ENCODE measurements at regions not wholly inside any gene's neighbourhood (a gene's known extent, or its start where the extent isn't known, plus 50 kb on each side); places are given as distances from the start of the nearest gene placed in this dataset.

DNA sequence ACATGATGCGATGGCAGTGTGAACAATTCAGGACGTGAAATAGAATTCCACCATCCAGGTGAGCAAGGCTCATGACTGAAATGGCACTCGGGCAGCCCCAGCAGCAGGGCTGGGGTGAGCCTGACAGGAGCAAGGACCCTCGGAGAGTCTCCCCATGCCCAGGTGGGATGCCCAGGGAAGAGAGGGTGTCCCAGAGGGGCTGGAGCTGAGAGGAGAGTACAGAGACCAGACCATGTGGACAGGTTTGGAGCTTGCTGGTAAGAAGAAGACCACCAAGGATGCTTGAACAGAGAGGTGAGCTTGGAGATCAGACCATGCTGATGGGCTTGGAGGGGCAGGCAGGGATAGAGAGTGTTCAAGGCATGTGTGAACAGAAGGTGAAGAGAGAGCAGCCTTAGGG is 83.3 kb downstream of the RAMP3 start:
- TF ChIP-seq, protein P1, sequence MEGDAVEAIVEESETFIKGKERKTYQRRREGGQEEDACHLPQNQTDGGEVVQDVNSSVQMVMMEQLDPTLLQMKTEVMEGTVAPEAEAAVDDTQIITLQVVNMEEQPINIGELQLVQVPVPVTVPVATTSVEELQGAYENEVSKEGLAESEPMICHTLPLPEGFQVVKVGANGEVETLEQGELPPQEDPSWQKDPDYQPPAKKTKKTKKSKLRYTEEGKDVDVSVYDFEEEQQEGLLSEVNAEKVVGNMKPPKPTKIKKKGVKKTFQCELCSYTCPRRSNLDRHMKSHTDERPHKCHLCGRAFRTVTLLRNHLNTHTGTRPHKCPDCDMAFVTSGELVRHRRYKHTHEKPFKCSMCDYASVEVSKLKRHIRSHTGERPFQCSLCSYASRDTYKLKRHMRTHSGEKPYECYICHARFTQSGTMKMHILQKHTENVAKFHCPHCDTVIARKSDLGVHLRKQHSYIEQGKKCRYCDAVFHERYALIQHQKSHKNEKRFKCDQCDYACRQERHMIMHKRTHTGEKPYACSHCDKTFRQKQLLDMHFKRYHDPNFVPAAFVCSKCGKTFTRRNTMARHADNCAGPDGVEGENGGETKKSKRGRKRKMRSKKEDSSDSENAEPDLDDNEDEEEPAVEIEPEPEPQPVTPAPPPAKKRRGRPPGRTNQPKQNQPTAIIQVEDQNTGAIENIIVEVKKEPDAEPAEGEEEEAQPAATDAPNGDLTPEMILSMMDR (IDR thresholded peaks at IDR 0.05; ENCODE audit: low read depth, low read length): no peak
- DNase-seq (ENCODE audit: low read depth, low spot score): no peak
- no peak overlapping the region for H3K4me3 ChIP-seq (ENCODE audit: low read depth, low read length)
- in situ Hi-C loops (cut with HindIII; ENCODE audit: low sequenced_read_pairs): no loop called here

GRCh38 chr7:45241339-45242109 is 83.9 kb downstream of the RAMP3 start:
- no peak overlapping the region for H3K4me3 ChIP-seq (ENCODE audit: low read depth, low read length)
- TF ChIP-seq, protein P1 (IDR thresholded peaks at IDR 0.05; ENCODE audit: low read depth, low read length): no peak
- in situ Hi-C loops (cut with HindIII; ENCODE audit: low sequenced_read_pairs): no loop called here
- no peak for DNase-seq (ENCODE audit: low read depth, low spot score)

DNA sequence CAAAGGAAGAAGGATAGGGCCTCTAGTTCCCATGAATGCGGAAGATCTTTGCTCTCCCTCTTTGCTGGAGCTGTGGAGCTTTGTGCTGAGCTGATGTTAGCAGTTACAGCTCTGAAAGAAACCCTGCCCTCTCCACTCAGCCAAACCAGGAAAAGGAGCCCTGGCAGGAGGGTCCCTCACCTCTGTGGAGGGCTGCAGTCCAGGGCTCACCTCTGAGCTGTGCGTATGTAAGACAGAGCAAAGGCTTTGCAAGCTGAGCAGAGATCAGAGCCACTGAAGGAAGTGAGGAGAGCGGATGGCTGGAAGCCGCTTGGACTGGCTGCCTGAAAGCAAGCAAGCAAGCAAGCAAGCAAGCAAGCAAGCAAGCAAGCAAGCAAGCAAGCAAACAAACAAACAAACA is 84.7 kb downstream of the RAMP3 start:
- in situ Hi-C loops (cut with HindIII; ENCODE audit: low sequenced_read_pairs): no loop called here
- H3K4me3 ChIP-seq (ENCODE audit: low read depth, low read length): no peak overlapping the region
- DNase-seq (ENCODE audit: low read depth, low spot score): no peak
- TF ChIP-seq, protein P1 (IDR thresholded peaks at IDR 0.05; ENCODE audit: low read depth, low read length): no peak

DNA sequence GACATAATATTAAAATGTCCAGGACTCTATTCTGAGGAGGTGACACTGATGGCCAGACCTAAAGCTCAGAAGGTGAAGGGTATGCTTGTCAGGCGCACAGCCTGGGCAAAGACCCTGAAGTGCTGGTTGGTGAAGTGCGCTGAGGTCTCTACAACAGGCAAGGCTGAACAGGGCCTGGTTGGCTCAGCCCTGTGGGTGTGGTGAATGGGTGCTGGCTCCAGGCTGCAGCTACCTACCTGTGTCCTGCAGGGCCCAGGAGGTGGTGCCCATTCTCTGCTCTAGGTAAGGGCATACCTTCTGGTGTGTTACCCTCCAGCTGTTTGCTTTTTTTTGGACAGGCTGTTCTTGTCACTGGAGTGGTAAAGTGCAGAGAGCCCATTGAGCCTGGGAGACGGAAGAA is 85.1 kb downstream of the RAMP3 start:
- TF ChIP-seq, protein P1 (IDR thresholded peaks at IDR 0.05; ENCODE audit: low read depth, low read length): no peak

DNA sequence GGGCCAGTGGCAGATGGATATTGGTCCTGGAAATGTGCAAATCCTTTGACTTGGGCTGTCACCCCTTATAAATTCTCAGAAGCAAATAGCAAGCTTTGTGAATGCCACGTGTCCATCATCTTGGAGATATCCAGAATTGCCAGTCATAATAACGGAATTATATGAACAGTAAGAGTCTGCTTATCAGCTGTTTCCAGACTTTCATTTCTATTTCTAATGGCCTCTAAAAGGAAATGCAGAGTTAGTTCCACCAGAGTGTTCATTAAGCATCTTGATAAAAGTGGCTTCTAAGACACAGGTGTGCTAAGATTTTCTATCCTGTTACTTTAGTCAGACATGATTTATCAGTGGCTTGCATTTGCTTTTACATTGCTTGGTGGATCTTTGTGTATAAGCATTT is 87.4 kb downstream of the RAMP3 start:
- TF ChIP-seq, protein P1 (IDR thresholded peaks at IDR 0.05; ENCODE audit: low read depth, low read length): no peak
- in situ Hi-C loops (cut with HindIII; ENCODE audit: low sequenced_read_pairs): no loop called here
- no peak overlapping the region for H3K4me3 ChIP-seq (ENCODE audit: low read depth, low read length)
- DNase-seq (ENCODE audit: low read depth, low spot score): no peak

More for the DNA sequence above, 85.1 kb downstream of the RAMP3 start:
- no peak overlapping the region for H3K4me3 ChIP-seq (ENCODE audit: low read depth, low read length)
- DNase-seq (ENCODE audit: low read depth, low spot score): no peak
- in situ Hi-C loops (cut with HindIII; ENCODE audit: low sequenced_read_pairs): no loop called here

GRCh38 chr7:45246339-45246738 is 88.7 kb downstream of the RAMP3 start:
- TF ChIP-seq, protein P1 (IDR thresholded peaks at IDR 0.05; ENCODE audit: low read depth, low read length): no peak
- in situ Hi-C loops (cut with HindIII; ENCODE audit: low sequenced_read_pairs): no loop called here
- DNase-seq (ENCODE audit: low read depth, low spot score): no peak
- no peak overlapping the region for H3K4me3 ChIP-seq (ENCODE audit: low read depth, low read length)

Measured in astrocyte of the spinal cord (primary cell).